ENCODE measurements at regions not wholly inside any gene's neighbourhood (a gene's known extent, or its start where the extent isn't known, plus 50 kb on each side); places are given as distances from the start of the nearest gene placed in this dataset.

GRCh38 chr12:93221841-93222240, 155.9 kb upstream of the NUDT4 start:
- DNase-seq (ENCODE audit: low spot score, unreplicated experiment) = no peak
- Mint-ChIP-seq H3K4me1 (ENCODE audit: low read depth) (peaks cover 2% of the 10 kb centered on the region), H3K36me3 (ENCODE audit: insufficient read depth) (no peaks in the 10 kb centered on the region), H3K4me3 (ENCODE audit: low read depth) (no peak overlapping the region), H3K27ac (no peak overlapping the region), H3K9me3 (ENCODE audit: low read depth) (peaks cover 7% of the 10 kb centered on the region), H3K27me3 (no peaks in the 10 kb centered on the region)
- TF ChIP-seq, protein P1, sequence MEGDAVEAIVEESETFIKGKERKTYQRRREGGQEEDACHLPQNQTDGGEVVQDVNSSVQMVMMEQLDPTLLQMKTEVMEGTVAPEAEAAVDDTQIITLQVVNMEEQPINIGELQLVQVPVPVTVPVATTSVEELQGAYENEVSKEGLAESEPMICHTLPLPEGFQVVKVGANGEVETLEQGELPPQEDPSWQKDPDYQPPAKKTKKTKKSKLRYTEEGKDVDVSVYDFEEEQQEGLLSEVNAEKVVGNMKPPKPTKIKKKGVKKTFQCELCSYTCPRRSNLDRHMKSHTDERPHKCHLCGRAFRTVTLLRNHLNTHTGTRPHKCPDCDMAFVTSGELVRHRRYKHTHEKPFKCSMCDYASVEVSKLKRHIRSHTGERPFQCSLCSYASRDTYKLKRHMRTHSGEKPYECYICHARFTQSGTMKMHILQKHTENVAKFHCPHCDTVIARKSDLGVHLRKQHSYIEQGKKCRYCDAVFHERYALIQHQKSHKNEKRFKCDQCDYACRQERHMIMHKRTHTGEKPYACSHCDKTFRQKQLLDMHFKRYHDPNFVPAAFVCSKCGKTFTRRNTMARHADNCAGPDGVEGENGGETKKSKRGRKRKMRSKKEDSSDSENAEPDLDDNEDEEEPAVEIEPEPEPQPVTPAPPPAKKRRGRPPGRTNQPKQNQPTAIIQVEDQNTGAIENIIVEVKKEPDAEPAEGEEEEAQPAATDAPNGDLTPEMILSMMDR (IDR thresholded peaks at IDR 0.05; ENCODE audit: unreplicated experiment) = no peak

- H3K4me3 Mint-ChIP-seq (ENCODE audit: low read depth) = no peak overlapping the region
- peaks cover 17% of the 10 kb centered on the region for H3K9me3 Mint-ChIP-seq (ENCODE audit: low read depth)
- H3K4me1 Mint-ChIP-seq (ENCODE audit: low read depth) = peaks cover 2% of the 10 kb centered on the region
- H3K27me3 Mint-ChIP-seq = no peaks in the 10 kb centered on the region
- H3K27ac Mint-ChIP-seq = no peak overlapping the region
- no peak for DNase-seq (ENCODE audit: low spot score, unreplicated experiment)
- H3K36me3 Mint-ChIP-seq (ENCODE audit: insufficient read depth) = no peaks in the 10 kb centered on the region
- TF ChIP-seq, protein P1 (IDR thresholded peaks at IDR 0.05; ENCODE audit: unreplicated experiment) = no peak
Measured at GRCh38 chr12:93223440-93224426, 154.0 kb upstream of the NUDT4 start.

DNA sequence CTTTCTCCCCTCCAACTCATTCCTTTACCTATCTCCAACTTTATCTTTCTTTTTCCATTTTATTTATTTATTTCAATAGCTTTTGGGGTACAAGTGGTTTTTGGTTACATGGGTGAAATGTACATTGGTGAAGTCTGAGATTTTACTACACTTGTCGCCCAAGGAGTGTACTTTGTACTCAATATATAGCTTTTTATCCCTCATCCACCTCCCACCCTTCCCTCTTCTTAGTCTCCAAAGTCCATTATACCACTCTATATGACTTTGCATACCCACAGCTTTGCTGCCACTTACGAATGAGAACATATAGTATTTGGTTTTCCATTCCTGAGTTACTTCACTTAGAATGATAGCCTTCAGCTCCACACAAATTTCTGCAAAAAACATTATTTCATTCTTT, 152.6 kb upstream of the NUDT4 start:
- Mint-ChIP-seq H3K27me3 (no peaks in the 10 kb centered on the region), H3K36me3 (ENCODE audit: insufficient read depth) (no peaks in the 10 kb centered on the region), H3K4me3 (ENCODE audit: low read depth) (no peak overlapping the region), H3K4me1 (ENCODE audit: low read depth) (peaks cover 2% of the 10 kb centered on the region), H3K27ac (no peak overlapping the region), H3K9me3 (ENCODE audit: low read depth) (peaks cover 17% of the 10 kb centered on the region)
- DNase-seq (ENCODE audit: low spot score, unreplicated experiment) = no peak
- TF ChIP-seq, protein P1 (IDR thresholded peaks at IDR 0.05; ENCODE audit: unreplicated experiment) = no peak

GRCh38 chr12:93226361-93226760, 151.4 kb upstream of the NUDT4 start:
- Mint-ChIP-seq H3K4me1 (ENCODE audit: low read depth) (no peaks in the 10 kb centered on the region), H3K36me3 (ENCODE audit: insufficient read depth) (no peaks in the 10 kb centered on the region)

More at GRCh38 chr12:93226361-93226760, 151.4 kb upstream of the NUDT4 start:
- Mint-ChIP-seq H3K4me3 (ENCODE audit: low read depth) (no peak overlapping the region), H3K9me3 (ENCODE audit: low read depth) (peaks cover 16% of the 10 kb centered on the region), H3K27me3 (no peaks in the 10 kb centered on the region), H3K27ac (no peak overlapping the region)
- no peak for DNase-seq (ENCODE audit: low spot score, unreplicated experiment)
- TF ChIP-seq, protein P1 (IDR thresholded peaks at IDR 0.05; ENCODE audit: unreplicated experiment) = no peak

All from progenitor cell of endocrine pancreas (in vitro differentiated cells).